GM23248 (cell line): ENCODE measurements at regions not wholly inside any gene's neighbourhood (a gene's known extent, or its start where the extent isn't known, plus 50 kb on each side); places are given as distances from the start of the nearest gene placed in this dataset.

ENCODE experiments used
- EZH2 ChIP-seq: fragments of 200-600 bp; sonication (generic); IDR thresholded peaks from 2 replicates; pipeline ENCODE4 v1.6.1; 2018; ENCODE audit warnings: antibody characterized with exemption, mild to moderate bottlenecking; ENCODE audit not compliant: insufficient read depth, poor library complexity, severe bottlenecking
- EZH2phosphoT487 ChIP-seq: fragments of 200-600 bp; sonication (generic); IDR thresholded peaks from 2 replicates; pipeline ENCODE4 v1.6.1; 2018; ENCODE audit warnings: antibody characterized with exemption, moderate library complexity, mild to moderate bottlenecking, low read depth; ENCODE audit not compliant: insufficient read depth

- TF ChIP-seq EZH2 (no peak), EZH2phosphoT487 (no peak)
These were observed 447.5 kb upstream of the KIRREL3 start for GRCh38 chr11:127448101-127448500.
